ENCODE measurements at regions not wholly inside any gene's neighbourhood (a gene's known extent, or its start where the extent isn't known, plus 50 kb on each side); places are given as distances from the start of the nearest gene placed in this dataset.

GRCh38 chr5:93800988-93801811 lies 59.8 kb upstream of the POU5F2 start:
- peak in 2 of 3 donors; percentile 1 to 51 for DNase-seq (ENCODE audit: low read depth in 2 of 3, low spot score in 1 of 3)

GRCh38 chr5:93794954-93795353 lies 53.6 kb upstream of the POU5F2 start:
- no peak for DNase-seq (ENCODE audit: low read depth in 2 of 3, low spot score in 1 of 3)

- no peak for DNase-seq (ENCODE audit: low read depth in 2 of 3, low spot score in 1 of 3)
These were observed 51.9 kb upstream of the POU5F2 start for GRCh38 chr5:93793159-93793781.

- no peak for DNase-seq (ENCODE audit: low read depth in 2 of 3, low spot score in 1 of 3)
These were observed 50.1 kb upstream of the POU5F2 start for GRCh38 chr5:93791518-93791972.

Measured in stimulated activated CD4-positive, alpha-beta T cell treated with anti-CD3 and anti-CD28 coated beads, Interleukin-12 subunit alpha, Interleukin-12 subunit beta, amount 100 ng/mL, for 48 hours (primary cell).